GM12875 (cell line): ENCODE measurements at regions not wholly inside any gene's neighbourhood (a gene's known extent, or its start where the extent isn't known, plus 50 kb on each side); places are given as distances from the start of the nearest gene placed in this dataset.

Source experiments
- H3K4me3 ChIP-seq: one replicate; pipeline ENCODE4 v1.5.1; 2011; ENCODE audit warnings: low read depth, low read length, control low read depth
- CTCF ChIP-seq: IDR thresholded peaks from 2 replicates; pipeline ENCODE4 v1.5.1; 2011; ENCODE audit warnings: low read depth, mild to moderate bottlenecking, control low read depth, inconsistent platforms, low read length, moderate library complexity, borderline replicate concordance; ENCODE audit not compliant: insufficient read depth

- TF ChIP-seq CTCF: no peak
- H3K4me3 ChIP-seq: no peak overlapping the region
These were observed 354.2 kb upstream of the PIK3C3 start for GRCh38 chr18:41600693-41601391.

- H3K4me3 ChIP-seq: no peak overlapping the region
- no peak for TF ChIP-seq CTCF
These were observed 355.6 kb upstream of the PIK3C3 start for GRCh38 chr18:41599466-41599865.

GRCh38 chr18:41594582-41594981 is 360.5 kb upstream of the PIK3C3 start:
- no peak overlapping the region for H3K4me3 ChIP-seq
- TF ChIP-seq CTCF: no peak

GRCh38 chr18:41593171-41593675 is 361.8 kb upstream of the PIK3C3 start:
- no peak overlapping the region for H3K4me3 ChIP-seq
- no peak for TF ChIP-seq CTCF

GRCh38 chr18:41587976-41588375 is 367.1 kb upstream of the PIK3C3 start:
- TF ChIP-seq CTCF: no peak
- no peak overlapping the region for H3K4me3 ChIP-seq

- no peak for TF ChIP-seq CTCF
- H3K4me3 ChIP-seq: no peak overlapping the region
These were observed 369.5 kb upstream of the PIK3C3 start for GRCh38 chr18:41585512-41585911.

- TF ChIP-seq CTCF: no peak
- H3K4me3 ChIP-seq: no peak overlapping the region
These were observed 375.8 kb upstream of the PIK3C3 start for GRCh38 chr18:41579185-41579584.
